Astrocyte of the cerebellum (primary cell): ENCODE measurements at regions not wholly inside any gene's neighbourhood (a gene's known extent, or its start where the extent isn't known, plus 50 kb on each side); places are given as distances from the start of the nearest gene placed in this dataset.
"Not testable (repeated sequence)": the region's sequence is repeated elsewhere in the genome, so short reads cannot be mapped to it uniquely, and the experiment has no call there.

Experiments
- DNase-seq: peaks from one replicate; pipeline ENCODE4 v3.0.0-alpha.2; 2011; ENCODE audit warnings: low read depth
- H3K4me3 ChIP-seq: 2 replicates; pipeline ENCODE4 v1.5.1; 2011; ENCODE audit warnings: mild to moderate bottlenecking, low read depth, low read length, moderate library complexity
- in situ Hi-C: cut with HindIII; loops from 2 replicates; pipeline ENCODE4 v1.10.0; 2017; ENCODE audit warnings: low sequenced_read_pairs
- TF ChIP-seq, protein P1 (sequence below): IDR thresholded peaks from 2 replicates; pipeline ENCODE4 v1.5.1; 2012; ENCODE audit warnings: low read length, low read depth, moderate library complexity, mild to moderate bottlenecking; ENCODE audit errors: missing control alignments

DNA sequence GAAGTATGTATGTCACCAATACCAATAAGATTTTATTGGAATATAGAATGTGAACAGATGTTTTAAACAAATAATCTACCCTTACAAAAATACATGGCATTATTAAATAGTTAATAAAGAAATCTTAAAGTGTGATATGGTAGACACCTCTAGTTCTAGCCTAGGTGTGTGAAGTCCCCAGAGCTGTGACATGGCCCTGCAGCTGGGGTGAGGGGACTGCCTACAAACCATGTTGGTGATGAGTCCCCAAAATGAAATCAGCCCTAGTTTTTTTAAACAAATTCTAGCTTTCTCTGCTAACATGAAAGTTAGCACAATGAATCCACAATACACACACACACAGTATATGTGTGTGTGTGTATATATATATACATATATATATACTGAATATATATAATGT, 195.1 kb upstream of the RPS23 start:
- DNase-seq = no peak
- in situ Hi-C loops = no loop called here
- TF ChIP-seq, protein P1, sequence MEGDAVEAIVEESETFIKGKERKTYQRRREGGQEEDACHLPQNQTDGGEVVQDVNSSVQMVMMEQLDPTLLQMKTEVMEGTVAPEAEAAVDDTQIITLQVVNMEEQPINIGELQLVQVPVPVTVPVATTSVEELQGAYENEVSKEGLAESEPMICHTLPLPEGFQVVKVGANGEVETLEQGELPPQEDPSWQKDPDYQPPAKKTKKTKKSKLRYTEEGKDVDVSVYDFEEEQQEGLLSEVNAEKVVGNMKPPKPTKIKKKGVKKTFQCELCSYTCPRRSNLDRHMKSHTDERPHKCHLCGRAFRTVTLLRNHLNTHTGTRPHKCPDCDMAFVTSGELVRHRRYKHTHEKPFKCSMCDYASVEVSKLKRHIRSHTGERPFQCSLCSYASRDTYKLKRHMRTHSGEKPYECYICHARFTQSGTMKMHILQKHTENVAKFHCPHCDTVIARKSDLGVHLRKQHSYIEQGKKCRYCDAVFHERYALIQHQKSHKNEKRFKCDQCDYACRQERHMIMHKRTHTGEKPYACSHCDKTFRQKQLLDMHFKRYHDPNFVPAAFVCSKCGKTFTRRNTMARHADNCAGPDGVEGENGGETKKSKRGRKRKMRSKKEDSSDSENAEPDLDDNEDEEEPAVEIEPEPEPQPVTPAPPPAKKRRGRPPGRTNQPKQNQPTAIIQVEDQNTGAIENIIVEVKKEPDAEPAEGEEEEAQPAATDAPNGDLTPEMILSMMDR = no peak
- no peak overlapping the region for H3K4me3 ChIP-seq

DNA sequence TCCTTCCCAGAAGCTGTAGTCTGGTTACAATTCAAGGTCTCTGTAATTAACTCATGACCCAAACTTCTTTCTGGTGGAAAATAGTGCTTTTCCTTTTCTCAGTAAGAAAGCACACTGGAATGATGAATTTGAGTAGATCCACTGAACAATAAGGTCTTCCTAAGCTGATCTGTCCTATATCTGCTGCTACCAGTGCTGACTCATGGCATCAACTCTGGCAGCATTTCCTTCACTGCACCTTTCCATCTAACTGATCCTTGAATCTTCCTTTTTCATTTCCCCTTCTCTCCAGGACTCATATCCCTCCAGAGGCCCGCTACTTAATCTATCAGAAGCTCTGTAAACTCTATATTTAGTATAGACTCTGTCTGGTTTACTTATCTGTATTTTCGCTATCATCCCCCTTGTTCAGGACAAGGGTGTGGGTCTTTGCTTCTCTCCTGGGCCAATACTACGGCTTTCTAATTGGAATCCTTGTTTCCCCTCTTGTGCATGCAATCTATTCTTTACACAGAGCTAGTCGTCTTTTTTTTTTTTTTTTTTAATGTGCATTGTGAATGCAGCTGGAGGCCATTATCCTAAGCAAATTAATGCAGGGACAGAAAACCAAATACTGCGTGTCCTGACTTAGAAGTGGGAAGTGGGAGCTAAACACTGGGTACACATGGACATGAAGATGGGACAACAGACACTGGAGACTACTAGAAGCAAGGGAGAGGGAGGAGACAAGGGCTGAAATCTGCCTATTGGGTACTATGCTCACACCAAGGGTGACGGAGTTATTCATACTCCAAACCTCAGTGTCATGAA, 192.2 kb upstream of the RPS23 start:
- DNase-seq = no peak
- TF ChIP-seq, protein P1 = no peak
- in situ Hi-C loops = no loop called here
- no peak overlapping the region for H3K4me3 ChIP-seq

DNA sequence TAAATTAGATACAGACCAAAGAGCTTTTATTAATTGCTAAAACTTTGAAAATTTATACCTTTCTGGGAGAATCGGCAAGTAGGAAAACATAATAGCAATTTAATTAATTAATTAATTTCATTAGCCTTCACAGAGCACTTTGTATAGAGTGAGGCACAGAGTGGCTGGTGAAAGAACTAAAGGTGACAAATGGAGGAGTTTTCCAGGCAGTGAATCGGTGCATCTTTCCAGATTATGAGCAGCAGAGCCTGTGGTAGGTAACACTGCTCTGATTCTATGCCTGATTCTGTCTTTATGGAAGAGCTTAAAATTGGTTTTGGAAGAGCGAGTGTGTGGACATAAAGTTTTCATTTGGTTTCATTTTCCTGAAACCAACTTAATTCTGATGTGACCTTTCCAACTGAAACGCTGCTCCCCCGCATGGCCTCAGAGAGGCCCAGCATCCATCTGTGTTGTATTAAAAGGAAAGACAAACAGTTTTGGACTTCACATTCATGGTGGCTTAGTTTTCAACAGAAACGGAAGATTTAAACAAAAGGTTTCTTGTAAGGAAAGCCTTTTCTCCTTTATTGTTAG, 188.9 kb upstream of the RPS23 start:
- no peak overlapping the region for H3K4me3 ChIP-seq
- DNase-seq = no peak
- TF ChIP-seq, protein P1 = no peak
- in situ Hi-C loops = no loop called here

DNA sequence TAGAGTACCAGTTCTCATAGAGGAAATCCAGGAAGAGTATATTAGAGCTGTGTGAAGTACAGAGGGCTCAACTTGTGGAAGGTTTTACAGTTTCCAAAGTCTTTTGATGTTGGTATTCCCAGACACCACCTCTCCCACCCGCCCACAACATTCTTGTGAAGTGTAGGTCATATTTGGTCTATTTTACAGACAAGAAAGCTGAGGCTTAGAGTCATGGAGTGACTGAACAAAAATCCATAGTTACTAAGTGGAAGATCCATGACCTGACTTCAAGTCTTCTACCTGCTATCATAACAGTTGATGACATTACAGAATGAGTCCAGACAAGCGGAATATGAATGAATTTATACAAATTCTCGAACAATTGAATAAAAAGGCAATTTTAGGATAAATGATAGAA, 187.1 kb upstream of the RPS23 start:
- in situ Hi-C loops = no loop called here
- no peak for DNase-seq
- H3K4me3 ChIP-seq = no peak overlapping the region
- TF ChIP-seq, protein P1 = no peak

DNA sequence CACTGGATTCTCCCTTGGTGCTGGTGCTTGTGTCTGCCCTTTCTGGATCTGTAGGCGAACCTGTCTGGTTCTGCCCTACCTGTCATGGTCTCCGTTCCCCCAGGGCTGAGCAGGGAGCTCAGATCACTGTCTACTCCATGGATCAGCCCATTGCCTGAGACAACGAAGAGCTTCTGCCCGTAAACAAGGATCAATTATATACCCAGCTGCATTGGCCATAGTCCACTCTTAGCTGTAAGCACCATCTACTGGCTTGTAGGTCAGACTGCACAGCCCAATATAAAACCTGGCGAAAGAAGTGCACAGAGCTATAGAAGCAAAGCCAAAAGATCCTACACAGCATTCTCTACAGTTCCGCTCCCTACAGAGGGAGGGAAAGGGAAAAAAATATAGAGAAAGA, 181.5 kb upstream of the RPS23 start:
- in situ Hi-C loops = no loop called here
- TF ChIP-seq, protein P1 = no peak
- DNase-seq = no peak
- no peak overlapping the region for H3K4me3 ChIP-seq

DNA sequence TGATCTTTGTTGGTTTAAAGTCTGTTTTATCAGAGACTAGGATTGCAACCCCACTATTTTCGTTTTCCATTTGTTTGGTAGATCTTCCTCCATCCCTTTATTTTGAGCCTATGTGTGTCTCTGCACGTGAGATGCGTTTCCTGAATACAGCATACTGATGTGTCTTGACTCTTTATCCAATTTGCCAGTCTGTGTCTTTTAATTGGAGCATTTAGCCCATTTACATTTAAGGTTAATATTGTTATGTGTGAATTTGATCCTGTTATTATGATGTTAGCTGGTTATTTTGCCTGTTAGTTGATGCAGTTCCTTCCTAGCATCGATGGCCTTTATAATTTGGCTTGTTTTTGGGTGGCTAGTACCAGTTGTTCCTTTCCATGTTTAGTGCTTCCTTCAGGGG, 177.2 kb upstream of the RPS23 start:
- in situ Hi-C loops, H3K4me3 ChIP-seq, DNase-seq: not testable (repeated sequence)

DNA sequence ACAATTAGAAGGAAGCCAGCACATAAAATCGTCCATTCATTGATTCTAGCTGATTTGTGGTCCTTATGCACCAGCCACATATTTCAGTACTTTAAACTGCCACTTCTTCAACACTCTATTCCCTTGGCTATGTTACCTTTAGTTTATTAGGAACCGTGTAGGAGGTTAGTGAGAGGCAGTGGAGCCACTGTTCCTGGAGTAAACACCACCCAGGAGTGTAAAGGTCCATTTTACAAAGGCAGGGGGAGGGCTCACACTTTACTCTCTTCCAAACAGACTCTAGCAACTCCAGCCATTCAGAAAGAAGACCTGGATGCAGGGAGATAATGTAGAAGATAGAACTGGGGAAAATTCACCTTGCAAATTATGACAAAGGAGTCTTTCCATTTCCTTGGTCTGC, 170.2 kb upstream of the RPS23 start:
- no peak overlapping the region for H3K4me3 ChIP-seq
- DNase-seq = no peak
- TF ChIP-seq, protein P1 = no peak
- in situ Hi-C loops = no loop called here
